HG03159 (cell line): ENCODE measurements at regions not wholly inside any gene's neighbourhood (a gene's known extent, or its start where the extent isn't known, plus 50 kb on each side); places are given as distances from the start of the nearest gene placed in this dataset.

Experiments
- ATAC-seq: cut with Tn5 transposase; IDR thresholded peaks from one replicate; pipeline ENCODE4 v1.9.1; 2021; ENCODE audit warnings: mild to moderate bottlenecking, moderate library complexity; ENCODE audit not compliant: unreplicated experiment

- ATAC-seq, result no peak
These were observed 126.1 kb downstream of the SEC14L1 start for GRCh38 chr17:77266891-77267341.

GRCh38 chr17:77269696-77270681, 129.2 kb downstream of the SEC14L1 start:
- ATAC-seq, result no peak

- no peak for ATAC-seq
These were observed 130.6 kb downstream of the SEC14L1 start for GRCh38 chr17:77271411-77271810.

DNA sequence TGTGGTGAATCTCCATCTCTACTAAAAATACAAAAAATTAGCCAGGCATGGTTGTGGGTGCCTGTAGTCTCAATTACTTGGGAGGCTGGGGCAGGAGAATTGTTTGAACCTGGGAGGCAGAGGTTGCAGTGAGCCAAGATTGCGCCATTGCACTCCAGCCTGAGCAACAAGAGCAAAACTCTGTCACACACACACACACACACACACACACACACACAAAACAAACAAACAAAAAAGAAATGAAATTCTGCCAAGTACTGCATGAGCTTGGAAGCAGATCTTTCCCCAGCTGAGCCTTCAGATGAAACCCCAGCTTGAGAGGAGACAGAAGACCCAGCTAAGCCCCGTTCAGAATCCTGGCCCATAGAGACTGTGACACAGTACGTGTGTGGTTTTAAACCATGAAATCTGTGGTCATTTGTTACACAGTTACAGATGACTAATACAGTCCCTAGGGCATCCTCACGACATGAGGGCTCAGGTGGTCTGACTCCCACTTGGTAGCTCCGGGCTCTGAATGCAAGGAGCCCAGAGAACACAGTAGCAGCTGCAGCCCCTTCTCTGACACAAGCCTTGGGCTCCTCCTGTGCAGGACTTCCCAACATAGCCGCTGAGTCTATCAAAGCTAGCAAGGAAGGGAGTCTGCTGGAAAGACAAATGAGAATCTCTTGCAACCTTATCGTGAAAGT, 132.8 kb downstream of the SEC14L1 start:
- no peak for ATAC-seq

GRCh38 chr17:77274096-77274845, 133.5 kb downstream of the SEC14L1 start:
- no peak for ATAC-seq

- no peak for ATAC-seq
These were observed 138.9 kb downstream of the SEC14L1 start for GRCh38 chr17:77279448-77280303.

DNA sequence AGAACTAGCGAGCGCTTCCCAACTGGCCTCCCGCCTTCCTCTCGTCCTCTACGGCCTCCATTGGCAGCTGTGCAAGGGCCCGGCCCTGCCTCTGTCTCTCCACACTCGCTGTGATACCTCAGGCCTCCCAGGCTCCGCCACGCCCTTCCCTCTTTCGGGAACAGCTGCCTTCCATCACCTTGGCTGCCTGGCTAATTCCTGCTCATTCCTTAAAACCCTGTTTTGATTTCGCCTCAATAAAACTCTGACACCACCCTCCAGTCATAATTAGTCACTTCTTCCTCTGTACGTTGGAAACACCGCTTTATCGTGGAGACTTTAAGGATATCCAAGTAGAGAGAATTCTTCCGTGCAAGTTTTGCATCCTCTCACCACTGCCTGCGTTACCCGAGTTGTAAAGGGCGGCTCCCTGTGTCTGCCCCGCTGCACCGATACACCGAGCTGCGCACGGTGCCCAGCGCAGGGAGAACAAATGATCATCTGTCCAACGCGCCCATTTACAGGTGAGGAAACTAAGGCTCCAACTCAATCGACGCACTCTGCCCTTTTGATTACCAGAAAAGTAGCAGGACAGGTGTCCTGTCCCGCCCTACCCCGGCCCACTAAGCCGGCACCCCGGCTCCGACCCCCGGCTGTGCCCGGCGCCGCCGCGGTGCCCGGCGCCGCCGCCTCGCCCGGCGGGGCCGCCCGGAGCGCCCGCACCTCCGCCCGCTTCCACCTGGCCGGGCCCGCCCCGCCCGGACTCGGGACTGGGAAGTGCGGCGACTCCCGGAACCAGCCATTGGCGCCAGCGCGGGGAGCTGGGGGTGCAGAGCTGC, 139.7 kb downstream of the SEC14L1 start:
- ATAC-seq, result no peak

DNA sequence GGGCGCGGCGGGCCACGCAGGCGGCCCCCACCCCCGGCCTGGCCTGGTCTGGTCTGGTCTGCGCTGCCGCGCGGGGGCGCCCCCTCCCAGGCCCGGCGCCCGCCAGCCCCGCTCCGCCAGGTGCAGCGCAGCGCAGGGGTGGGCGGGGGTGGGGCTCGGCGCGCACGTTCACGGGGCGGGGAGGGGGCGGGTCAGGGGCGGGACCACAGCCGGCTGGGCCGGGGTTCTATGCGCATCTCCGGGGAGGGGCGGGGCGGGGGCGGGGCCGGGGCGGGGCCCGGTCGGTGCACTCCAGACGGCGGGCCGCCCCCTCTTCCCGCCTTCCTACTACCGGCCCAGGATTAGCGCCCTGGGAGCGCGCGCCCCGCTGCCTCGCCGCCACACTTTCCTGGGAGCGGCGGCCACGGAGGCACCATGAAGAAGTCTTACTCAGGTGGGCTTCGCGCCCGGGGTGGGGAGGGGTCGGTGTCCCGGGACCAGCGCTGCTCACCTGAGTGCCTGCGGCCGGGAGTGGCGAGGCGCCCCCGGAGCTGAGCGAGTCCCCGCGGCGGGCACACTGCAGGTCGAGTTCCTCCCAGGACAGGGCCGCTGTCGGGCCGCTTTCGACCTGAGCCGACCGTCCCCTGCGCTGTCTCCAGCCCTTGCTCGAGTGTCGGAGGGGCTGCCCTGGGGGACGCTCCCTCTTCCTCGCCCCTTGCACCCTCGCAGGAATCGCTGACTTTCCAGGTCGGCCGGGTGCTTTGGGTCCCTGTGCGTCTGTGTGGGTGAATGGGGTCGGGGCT, 140.5 kb downstream of the SEC14L1 start:
- ATAC-seq, result peak; percentile 75

GRCh38 chr17:77281904-77282367, 141.2 kb downstream of the SEC14L1 start:
- ATAC-seq, result no peak

DNA sequence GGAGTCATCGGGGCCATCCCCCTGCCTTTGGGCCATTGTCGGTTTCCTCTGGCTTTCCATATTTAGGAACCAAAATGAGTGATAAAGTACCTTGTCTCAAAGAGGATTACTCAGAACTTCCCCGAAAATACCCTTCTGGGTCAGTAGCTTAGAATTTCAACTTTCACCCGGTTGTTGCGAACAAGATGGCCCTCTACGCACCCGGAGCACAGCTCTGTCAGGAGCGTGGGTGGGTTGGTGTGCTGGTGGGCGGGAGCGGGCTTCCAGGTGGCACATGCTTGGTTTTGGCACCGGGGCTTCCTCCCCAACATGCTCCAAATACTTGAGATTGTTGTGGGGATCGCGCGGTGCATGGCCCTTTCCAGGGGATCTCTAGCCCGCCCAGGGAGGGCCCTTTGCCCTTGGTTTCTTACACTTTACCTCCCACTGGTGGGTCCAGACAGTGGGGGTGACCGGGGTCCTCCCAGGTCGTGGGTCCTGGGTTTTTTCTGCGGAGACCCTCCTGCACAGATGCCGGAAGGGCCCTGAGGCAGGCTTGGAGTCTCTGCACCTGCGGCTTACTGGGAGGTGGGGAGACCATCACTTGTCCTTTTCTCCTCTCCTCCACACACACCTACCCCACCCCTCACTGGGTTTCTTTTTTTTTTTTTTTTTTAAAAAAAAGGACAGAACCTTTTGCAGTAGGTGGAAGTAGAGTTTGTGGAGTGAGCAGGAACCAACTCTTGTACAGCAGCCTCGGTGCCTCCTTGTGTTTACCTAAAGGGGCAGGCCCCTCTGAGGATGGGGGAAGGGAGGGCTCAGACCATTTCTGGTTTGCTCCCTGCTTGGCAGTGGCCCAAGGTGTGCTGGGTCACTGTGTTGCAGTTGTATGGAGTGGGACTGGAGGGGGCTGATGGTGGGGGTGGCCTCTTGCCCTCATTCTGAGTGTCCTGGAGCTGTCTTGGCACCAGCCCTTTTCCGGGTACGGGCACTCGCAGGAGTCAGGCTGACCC, 142.1 kb downstream of the SEC14L1 start:
- no peak for ATAC-seq

DNA sequence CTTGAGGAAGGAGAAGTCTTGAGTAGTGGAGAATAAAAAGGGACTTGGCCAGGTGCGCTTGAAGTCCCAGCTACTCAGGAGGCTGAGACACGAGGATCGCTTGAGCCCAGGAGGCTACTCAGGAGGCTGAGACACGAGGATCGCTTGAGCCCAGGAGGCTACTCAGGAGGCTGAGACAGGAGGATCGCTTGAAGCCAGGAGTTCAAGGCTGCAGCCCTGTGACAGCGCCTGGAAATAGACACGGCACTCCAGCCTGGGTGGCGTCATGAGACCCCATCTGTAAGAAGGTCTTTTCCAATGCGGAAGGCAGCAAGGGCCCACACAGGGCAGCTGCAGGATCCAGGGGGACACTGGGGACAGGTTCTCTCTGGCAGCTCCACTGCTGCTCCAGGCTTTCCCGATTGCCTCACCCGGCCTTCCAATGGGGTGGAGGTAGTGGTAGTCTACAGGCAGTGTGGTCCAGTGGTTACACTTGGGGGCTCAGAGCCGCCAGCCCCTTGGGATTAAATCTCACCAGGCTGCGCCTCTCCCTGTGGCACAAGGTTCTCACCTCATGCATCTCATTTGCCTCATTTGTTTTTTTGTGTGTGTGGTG, 143.4 kb downstream of the SEC14L1 start:
- no peak for ATAC-seq

GRCh38 chr17:77285594-77286390, 145.0 kb downstream of the SEC14L1 start:
- no peak for ATAC-seq

- no peak for ATAC-seq
These were observed 145.5 kb downstream of the SEC14L1 start for GRCh38 chr17:77286391-77286640.

DNA sequence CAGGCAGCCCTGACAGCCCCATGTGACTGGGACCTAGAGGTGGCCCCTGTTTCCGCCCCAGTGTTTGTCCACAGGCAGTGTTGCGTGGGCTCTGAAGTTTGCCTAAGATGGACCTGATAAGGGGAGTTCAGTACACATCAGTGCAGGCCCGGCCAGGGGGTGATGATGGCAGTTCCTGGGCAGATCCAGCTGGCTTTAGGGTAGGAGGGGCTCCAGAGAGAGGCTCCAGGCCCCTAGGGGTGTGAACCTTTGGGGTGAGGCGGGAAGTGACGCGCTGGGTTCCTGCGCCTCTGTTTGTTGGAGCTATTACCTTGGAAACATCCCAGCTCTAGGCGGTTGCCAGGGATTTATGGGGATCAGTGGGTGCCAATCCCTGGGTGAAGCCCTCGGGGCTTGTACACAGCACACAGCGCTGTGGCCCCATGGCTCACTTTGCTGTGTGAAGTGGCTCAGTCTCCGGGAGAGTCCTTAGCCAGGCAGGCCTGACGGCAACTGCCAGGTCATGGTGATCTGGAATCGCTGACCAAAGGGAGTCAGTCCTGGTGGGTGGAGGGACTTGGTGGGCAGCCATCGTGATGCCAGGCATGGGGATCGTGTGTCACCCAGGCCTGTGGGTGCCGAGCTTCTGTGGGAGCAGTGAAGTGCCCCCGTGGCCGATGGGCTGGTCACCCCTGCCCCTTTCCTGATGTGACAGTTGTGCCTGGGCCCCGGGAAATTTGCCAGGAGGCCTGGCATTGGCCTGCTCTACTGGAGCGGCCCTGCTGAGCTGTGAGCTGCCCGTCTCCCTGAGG, 146.1 kb downstream of the SEC14L1 start:
- no peak for ATAC-seq

GRCh38 chr17:77287432-77288068, 146.8 kb downstream of the SEC14L1 start:
- ATAC-seq, result no peak
